ENCODE measurements at regions not wholly inside any gene's neighbourhood (a gene's known extent, or its start where the extent isn't known, plus 50 kb on each side); places are given as distances from the start of the nearest gene placed in this dataset.

DNA sequence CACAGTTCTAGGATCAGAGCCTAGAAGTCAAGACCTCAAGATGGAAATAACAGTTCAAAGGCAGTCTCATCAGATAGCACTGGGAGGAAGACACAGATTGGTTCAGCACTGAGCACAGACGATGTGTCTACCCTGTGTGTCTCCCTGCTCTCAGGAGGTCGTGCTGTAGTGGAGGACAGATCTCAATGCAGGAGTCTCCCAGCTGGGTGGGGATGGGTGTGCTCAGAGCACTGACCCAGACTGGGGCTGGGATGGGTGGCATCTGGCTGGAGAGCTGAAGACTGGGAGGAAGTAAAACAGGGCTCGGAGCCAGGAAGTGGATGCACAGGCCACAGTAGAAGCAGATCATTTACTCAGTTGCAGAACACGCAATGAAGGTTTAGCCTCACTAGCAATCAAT, 69.5 kb upstream of the GDF10 start:
- TF ChIP-seq, protein P1, sequence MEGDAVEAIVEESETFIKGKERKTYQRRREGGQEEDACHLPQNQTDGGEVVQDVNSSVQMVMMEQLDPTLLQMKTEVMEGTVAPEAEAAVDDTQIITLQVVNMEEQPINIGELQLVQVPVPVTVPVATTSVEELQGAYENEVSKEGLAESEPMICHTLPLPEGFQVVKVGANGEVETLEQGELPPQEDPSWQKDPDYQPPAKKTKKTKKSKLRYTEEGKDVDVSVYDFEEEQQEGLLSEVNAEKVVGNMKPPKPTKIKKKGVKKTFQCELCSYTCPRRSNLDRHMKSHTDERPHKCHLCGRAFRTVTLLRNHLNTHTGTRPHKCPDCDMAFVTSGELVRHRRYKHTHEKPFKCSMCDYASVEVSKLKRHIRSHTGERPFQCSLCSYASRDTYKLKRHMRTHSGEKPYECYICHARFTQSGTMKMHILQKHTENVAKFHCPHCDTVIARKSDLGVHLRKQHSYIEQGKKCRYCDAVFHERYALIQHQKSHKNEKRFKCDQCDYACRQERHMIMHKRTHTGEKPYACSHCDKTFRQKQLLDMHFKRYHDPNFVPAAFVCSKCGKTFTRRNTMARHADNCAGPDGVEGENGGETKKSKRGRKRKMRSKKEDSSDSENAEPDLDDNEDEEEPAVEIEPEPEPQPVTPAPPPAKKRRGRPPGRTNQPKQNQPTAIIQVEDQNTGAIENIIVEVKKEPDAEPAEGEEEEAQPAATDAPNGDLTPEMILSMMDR (IDR thresholded peaks at IDR 0.05; ENCODE audit: poor library complexity): no peak
- TF ChIP-seq EZH2phosphoT487 (IDR thresholded peaks at IDR 0.05; ENCODE audit: low read depth, severe bottlenecking, unreplicated experiment) (no peak), EZH2 (IDR thresholded peaks at IDR 0.05; ENCODE audit: borderline replicate concordance) (no peak)

All from hepatocyte (in vitro differentiated cells).